GM23338 (cell line): ENCODE measurements at regions not wholly inside any gene's neighbourhood (a gene's known extent, or its start where the extent isn't known, plus 50 kb on each side); places are given as distances from the start of the nearest gene placed in this dataset.

ENCODE experiments used
- CREB1 ChIP-seq: fragments of 250-450 bp; sonication (Bioruptor Pico); IDR thresholded peaks from 2 replicates; pipeline ENCODE4 v1.5.0; 2020; ENCODE audit warnings: low read depth, mild to moderate bottlenecking, moderate library complexity
- EZH2 ChIP-seq: fragments of 200-600 bp; sonication (generic); IDR thresholded peaks from one replicate; pipeline ENCODE4 v1.8.0; 2017; ENCODE audit warnings: antibody characterized with exemption, mild to moderate bottlenecking, low read depth; ENCODE audit not compliant: unreplicated experiment
- EZH2phosphoT487 ChIP-seq: fragments of 200-600 bp; sonication (generic); IDR thresholded peaks from one replicate; pipeline ENCODE4 v1.8.1; 2018; ENCODE audit warnings: antibody characterized with exemption; ENCODE audit not compliant: unreplicated experiment
- POLR2AphosphoS5 ChIP-seq: IDR thresholded peaks from 2 replicates; pipeline ENCODE4 v1.6.1; 2016; ENCODE audit warnings: antibody characterized with exemption, low read depth
- ZNF114 ChIP-seq: fragments of 250-450 bp; sonication (Bioruptor Pico); IDR thresholded peaks from 2 replicates; pipeline ENCODE4 v1.5.0; 2020; ENCODE audit warnings: mild to moderate bottlenecking, moderate library complexity
- ZNF331 ChIP-seq: fragments of 250-450 bp; sonication (Bioruptor Pico); IDR thresholded peaks from 2 replicates; pipeline ENCODE4 v1.5.0; 2020; ENCODE audit warnings: low read depth, mild to moderate bottlenecking, moderate library complexity
- TF ChIP-seq, protein P1 (sequence below): fragments of 250-450 bp; sonication (Bioruptor Pico); IDR thresholded peaks from 2 replicates; pipeline ENCODE4 v1.5.0; 2020; ENCODE audit warnings: mild to moderate bottlenecking, moderate library complexity
- TF ChIP-seq, protein P2 (sequence below), 2 experiments: fragments of 200-600 bp in 1 of 2; sonication (generic) in 1 of 2; conservative IDR thresholded peaks; 2 replicates each; pipeline versions ENCODE4 v1.5.1 to v1.6.1; 2016 to 2017; ENCODE audit warnings: antibody characterized with exemption in 2 of 2, low read depth in 2 of 2, mild to moderate bottlenecking in 2 of 2, moderate library complexity in 1 of 2

DNA sequence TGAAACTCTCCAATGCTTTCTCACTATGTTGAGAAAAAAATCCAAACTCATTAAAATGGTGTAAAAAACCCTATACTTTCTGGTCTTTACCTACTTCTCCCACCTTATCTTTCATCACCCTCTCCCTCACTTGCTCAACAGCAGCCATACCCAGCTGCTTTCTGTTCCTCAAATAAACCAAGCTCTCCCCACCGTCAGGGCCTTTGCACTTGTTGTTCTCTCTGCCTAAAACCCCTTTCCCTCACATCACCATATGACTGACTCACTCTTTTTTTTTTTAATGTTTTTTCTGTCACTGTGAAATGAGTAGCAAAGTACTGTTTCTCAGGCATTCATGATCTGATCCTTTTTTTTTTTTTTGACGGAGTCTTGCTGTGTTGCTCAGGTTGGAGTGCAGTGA is 122.3 kb upstream of the TMEM164 start (continued):
- TF ChIP-seq, protein P1, sequence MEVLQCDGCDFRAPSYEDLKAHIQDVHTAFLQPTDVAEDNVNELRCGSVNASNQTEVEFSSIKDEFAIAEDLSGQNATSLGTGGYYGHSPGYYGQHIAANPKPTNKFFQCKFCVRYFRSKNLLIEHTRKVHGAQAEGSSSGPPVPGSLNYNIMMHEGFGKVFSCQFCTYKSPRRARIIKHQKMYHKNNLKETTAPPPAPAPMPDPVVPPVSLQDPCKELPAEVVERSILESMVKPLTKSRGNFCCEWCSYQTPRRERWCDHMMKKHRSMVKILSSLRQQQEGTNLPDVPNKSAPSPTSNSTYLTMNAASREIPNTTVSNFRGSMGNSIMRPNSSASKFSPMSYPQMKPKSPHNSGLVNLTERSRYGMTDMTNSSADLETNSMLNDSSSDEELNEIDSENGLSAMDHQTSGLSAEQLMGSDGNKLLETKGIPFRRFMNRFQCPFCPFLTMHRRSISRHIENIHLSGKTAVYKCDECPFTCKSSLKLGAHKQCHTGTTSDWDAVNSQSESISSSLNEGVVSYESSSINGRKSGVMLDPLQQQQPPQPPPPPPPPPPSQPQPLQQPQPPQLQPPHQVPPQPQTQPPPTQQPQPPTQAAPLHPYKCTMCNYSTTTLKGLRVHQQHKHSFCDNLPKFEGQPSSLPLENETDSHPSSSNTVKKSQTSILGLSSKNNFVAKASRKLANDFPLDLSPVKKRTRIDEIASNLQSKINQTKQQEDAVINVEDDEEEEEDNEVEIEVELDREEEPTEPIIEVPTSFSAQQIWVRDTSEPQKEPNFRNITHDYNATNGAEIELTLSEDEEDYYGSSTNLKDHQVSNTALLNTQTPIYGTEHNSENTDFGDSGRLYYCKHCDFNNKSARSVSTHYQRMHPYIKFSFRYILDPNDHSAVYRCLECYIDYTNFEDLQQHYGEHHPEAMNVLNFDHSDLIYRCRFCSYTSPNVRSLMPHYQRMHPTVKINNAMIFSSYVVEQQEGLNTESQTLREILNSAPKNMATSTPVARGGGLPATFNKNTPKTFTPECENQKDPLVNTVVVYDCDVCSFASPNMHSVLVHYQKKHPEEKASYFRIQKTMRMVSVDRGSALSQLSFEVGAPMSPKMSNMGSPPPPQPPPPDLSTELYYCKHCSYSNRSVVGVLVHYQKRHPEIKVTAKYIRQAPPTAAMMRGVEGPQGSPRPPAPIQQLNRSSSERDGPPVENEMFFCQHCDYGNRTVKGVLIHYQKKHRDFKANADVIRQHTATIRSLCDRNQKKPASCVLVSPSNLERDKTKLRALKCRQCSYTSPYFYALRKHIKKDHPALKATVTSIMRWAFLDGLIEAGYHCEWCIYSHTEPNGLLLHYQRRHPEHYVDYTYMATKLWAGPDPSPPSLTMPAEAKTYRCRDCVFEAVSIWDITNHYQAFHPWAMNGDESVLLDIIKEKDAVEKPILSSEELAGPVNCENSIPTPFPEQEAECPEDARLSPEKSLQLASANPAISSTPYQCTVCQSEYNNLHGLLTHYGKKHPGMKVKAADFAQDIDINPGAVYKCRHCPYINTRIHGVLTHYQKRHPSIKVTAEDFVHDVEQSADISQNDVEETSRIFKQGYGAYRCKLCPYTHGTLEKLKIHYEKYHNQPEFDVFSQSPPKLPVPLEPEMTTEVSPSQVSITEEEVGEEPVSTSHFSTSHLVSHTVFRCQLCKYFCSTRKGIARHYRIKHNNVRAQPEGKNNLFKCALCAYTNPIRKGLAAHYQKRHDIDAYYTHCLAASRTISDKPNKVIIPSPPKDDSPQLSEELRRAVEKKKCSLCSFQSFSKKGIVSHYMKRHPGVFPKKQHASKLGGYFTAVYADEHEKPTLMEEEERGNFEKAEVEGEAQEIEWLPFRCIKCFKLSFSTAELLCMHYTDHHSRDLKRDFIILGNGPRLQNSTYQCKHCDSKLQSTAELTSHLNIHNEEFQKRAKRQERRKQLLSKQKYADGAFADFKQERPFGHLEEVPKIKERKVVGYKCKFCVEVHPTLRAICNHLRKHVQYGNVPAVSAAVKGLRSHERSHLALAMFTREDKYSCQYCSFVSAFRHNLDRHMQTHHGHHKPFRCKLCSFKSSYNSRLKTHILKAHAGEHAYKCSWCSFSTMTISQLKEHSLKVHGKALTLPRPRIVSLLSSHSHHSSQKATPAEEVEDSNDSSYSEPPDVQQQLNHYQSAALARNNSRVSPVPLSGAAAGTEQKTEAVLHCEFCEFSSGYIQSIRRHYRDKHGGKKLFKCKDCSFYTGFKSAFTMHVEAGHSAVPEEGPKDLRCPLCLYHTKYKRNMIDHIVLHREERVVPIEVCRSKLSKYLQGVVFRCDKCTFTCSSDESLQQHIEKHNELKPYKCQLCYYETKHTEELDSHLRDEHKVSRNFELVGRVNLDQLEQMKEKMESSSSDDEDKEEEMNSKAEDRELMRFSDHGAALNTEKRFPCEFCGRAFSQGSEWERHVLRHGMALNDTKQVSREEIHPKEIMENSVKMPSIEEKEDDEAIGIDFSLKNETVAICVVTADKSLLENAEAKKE = no peak
- TF ChIP-seq ZNF114 (no peak), EZH2phosphoT487 (no peak), POLR2AphosphoS5 (no peak), ZNF331 (CRISPR knock-in tag) (no peak), EZH2 (no peak), CREB1 (CRISPR knock-in tag) (no peak)
- TF ChIP-seq, protein P2, sequence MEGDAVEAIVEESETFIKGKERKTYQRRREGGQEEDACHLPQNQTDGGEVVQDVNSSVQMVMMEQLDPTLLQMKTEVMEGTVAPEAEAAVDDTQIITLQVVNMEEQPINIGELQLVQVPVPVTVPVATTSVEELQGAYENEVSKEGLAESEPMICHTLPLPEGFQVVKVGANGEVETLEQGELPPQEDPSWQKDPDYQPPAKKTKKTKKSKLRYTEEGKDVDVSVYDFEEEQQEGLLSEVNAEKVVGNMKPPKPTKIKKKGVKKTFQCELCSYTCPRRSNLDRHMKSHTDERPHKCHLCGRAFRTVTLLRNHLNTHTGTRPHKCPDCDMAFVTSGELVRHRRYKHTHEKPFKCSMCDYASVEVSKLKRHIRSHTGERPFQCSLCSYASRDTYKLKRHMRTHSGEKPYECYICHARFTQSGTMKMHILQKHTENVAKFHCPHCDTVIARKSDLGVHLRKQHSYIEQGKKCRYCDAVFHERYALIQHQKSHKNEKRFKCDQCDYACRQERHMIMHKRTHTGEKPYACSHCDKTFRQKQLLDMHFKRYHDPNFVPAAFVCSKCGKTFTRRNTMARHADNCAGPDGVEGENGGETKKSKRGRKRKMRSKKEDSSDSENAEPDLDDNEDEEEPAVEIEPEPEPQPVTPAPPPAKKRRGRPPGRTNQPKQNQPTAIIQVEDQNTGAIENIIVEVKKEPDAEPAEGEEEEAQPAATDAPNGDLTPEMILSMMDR (conservative IDR thresholded peaks at IDR 0.05; ENCODE audit: low read depth in 2 of 2) = no peak
